NCI-H460 (cell line): ENCODE measurements at regions not wholly inside any gene's neighbourhood (a gene's known extent, or its start where the extent isn't known, plus 50 kb on each side); places are given as distances from the start of the nearest gene placed in this dataset.
"Not testable (repeated sequence)": the region's sequence is repeated elsewhere in the genome, so short reads cannot be mapped to it uniquely, and the experiment has no call there.

Experiments
- DNase-seq: peaks from one replicate; pipeline ENCODE4 v3.0.0-alpha.2; 2016; ENCODE audit warnings: low read depth; ENCODE audit errors: extremely low read depth

- no peak for DNase-seq
Observed at GRCh38 chr14:34302654-34303053, 159.4 kb downstream of the SPTSSA start.

- DNase-seq: peak; percentile 64
Observed at GRCh38 chr14:34300882-34301734, 160.9 kb downstream of the SPTSSA start.

- no peak for DNase-seq
Observed at GRCh38 chr14:34300330-34300729, 161.7 kb downstream of the SPTSSA start.

GRCh38 chr14:34299360-34299759 lies 162.7 kb downstream of the SPTSSA start:
- no peak for DNase-seq

GRCh38 chr14:34297786-34298520 lies 164.1 kb downstream of the SPTSSA start:
- DNase-seq: no peak

GRCh38 chr14:34283590-34283989 lies 178.4 kb downstream of the SPTSSA start:
- DNase-seq: no peak

- no peak for DNase-seq
Observed at GRCh38 chr14:34277191-34277590, 184.8 kb downstream of the SPTSSA start.

- no peak for DNase-seq
Observed at GRCh38 chr14:34275530-34275929, 186.5 kb downstream of the SPTSSA start.

- no peak for DNase-seq
Observed at GRCh38 chr14:34275078-34275477, 187.0 kb downstream of the SPTSSA start.

- DNase-seq: not testable (repeated sequence)
Observed at GRCh38 chr14:34273716-34274115, 188.3 kb downstream of the SPTSSA start.

- no peak for DNase-seq
Observed at GRCh38 chr14:34270361-34270760, 191.7 kb downstream of the SPTSSA start.

- DNase-seq: no peak
Observed at GRCh38 chr14:34266344-34266743, 195.7 kb downstream of the SPTSSA start.

- no peak for DNase-seq
Observed at GRCh38 chr14:34262127-34262910, 199.7 kb downstream of the SPTSSA start.

GRCh38 chr14:34259996-34260395 lies 202.0 kb downstream of the SPTSSA start:
- DNase-seq: no peak

- no peak for DNase-seq
Observed at GRCh38 chr14:34258318-34258717, 203.7 kb downstream of the SPTSSA start.

- no peak for DNase-seq
Observed at GRCh38 chr14:34257505-34257904, 204.5 kb downstream of the SPTSSA start.

- no peak for DNase-seq
Observed at GRCh38 chr14:34256223-34256622, 205.8 kb downstream of the SPTSSA start.

GRCh38 chr14:34254571-34254970 lies 207.5 kb downstream of the SPTSSA start:
- DNase-seq: no peak

- no peak for DNase-seq
Observed at GRCh38 chr14:34254031-34254430, 208.0 kb downstream of the SPTSSA start.

GRCh38 chr14:34252227-34252626 lies 209.8 kb downstream of the SPTSSA start:
- no peak for DNase-seq

GRCh38 chr14:34251662-34252061 lies 210.4 kb downstream of the SPTSSA start:
- no peak for DNase-seq
